Astrocyte of the cerebellum (primary cell): ENCODE measurements at regions not wholly inside any gene's neighbourhood (a gene's known extent, or its start where the extent isn't known, plus 50 kb on each side); places are given as distances from the start of the nearest gene placed in this dataset.

ENCODE experiments used
- DNase-seq: peaks from one replicate; pipeline ENCODE4 v3.0.0-alpha.2; 2011; ENCODE audit warnings: low read depth
- H3K4me3 ChIP-seq: 2 replicates; pipeline ENCODE4 v1.5.1; 2011; ENCODE audit warnings: mild to moderate bottlenecking, low read depth, low read length, moderate library complexity
- in situ Hi-C: cut with HindIII; loops from 2 replicates; pipeline ENCODE4 v1.10.0; 2017; ENCODE audit warnings: low sequenced_read_pairs
- TF ChIP-seq, protein P1 (sequence below): IDR thresholded peaks from 2 replicates; pipeline ENCODE4 v1.5.1; 2012; ENCODE audit warnings: low read length, low read depth, moderate library complexity, mild to moderate bottlenecking; ENCODE audit errors: missing control alignments

- in situ Hi-C loops, result no loop called here
- no peak for DNase-seq
- no peak overlapping the region for H3K4me3 ChIP-seq
- TF ChIP-seq, protein P1, sequence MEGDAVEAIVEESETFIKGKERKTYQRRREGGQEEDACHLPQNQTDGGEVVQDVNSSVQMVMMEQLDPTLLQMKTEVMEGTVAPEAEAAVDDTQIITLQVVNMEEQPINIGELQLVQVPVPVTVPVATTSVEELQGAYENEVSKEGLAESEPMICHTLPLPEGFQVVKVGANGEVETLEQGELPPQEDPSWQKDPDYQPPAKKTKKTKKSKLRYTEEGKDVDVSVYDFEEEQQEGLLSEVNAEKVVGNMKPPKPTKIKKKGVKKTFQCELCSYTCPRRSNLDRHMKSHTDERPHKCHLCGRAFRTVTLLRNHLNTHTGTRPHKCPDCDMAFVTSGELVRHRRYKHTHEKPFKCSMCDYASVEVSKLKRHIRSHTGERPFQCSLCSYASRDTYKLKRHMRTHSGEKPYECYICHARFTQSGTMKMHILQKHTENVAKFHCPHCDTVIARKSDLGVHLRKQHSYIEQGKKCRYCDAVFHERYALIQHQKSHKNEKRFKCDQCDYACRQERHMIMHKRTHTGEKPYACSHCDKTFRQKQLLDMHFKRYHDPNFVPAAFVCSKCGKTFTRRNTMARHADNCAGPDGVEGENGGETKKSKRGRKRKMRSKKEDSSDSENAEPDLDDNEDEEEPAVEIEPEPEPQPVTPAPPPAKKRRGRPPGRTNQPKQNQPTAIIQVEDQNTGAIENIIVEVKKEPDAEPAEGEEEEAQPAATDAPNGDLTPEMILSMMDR, result no peak
These were observed 212.5 kb downstream of the ZFP36L2 start for GRCh38 chr2:43013821-43014345.

- in situ Hi-C loops, result no loop called here
- no peak for DNase-seq
- TF ChIP-seq, protein P1, result no peak
- no peak overlapping the region for H3K4me3 ChIP-seq
These were observed 213.4 kb downstream of the ZFP36L2 start for GRCh38 chr2:43012966-43013365.

DNA sequence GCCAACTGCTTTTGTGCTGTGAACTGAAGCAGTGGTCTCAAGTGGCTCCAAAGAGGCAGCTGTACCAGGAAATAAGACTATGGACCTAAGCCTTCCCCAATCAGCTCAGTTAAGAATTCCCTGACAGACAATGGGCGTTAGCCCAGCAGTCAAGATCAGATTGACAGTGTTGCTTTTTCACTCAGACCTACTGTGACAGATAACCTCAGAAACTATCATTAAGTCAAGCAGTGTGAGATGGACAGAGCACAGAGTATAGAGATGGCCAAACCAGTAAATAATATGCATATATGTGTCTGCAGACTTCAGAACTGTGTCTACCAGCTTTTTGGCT, 215.3 kb downstream of the ZFP36L2 start:
- no peak overlapping the region for H3K4me3 ChIP-seq
- TF ChIP-seq, protein P1, result no peak
- in situ Hi-C loops, result no loop called here
- DNase-seq, result no peak

DNA sequence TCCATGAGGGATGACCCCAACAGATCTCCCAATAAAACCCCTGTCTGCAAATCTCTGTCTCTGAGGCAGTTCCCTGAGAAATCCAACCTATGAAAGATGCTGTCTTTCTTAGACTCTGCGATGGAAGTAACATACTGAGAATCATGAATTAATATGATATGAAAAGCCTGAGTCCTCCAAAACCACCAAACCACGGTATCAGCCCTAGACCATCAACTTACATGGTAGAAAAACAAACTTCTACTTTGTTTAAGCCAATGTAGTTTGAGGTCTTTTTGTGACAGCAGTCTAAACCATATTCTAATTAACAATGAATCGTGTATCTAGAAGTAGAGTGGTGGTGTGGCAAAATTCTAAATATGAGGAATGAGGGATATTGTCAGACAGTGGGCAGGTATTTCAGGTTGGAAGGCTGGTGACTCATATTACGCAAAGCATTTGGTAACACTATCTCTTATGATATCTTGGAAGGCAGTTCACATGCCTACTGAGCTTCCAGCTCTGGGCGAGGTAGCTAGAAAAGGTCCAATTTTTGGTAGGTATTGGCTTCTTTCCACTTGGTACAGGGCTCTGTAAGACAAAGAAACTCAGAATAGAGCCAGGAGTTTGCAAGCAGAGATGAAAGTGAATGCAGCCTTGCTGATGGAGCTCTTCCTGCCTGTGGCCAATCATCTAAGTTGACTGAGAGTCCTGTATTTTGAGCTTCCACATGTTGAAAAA, 215.8 kb downstream of the ZFP36L2 start:
- peak; percentile 28 for DNase-seq
- in situ Hi-C loops, result no loop called here
- no peak overlapping the region for H3K4me3 ChIP-seq
- TF ChIP-seq, protein P1, result no peak

DNA sequence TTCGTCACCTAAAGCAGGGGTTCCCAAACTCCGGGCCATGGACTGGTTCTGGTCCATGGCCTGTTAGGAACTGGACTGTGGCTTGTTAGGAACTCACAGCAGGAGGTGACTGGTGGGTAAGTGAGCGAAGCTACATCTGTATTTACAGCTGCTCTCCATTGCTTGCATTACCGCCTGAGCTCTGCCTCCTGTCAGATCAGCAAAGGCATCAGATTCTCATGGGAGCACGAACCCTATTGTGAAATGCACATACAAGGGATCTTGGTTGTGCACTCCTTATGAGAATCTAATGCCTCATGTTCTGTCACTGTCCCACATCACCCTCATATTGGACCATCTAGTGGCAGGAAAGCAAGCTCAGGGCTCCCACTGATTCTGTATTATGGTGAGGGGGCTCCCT, 217.0 kb downstream of the ZFP36L2 start:
- in situ Hi-C loops, result loop anchor here (5.0 kb wide), 3 partner anchors 33 to 77 kb away; no protein-coding TSS in a partner anchor
- TF ChIP-seq, protein P1, result no peak

GRCh38 chr2:43008388-43008787, 216.0 kb upstream of the HAAO start:
- in situ Hi-C loops, result loop anchor here (5.0 kb wide), 3 partner anchors 34 to 76 kb away; no protein-coding TSS in a partner anchor
- no peak overlapping the region for H3K4me3 ChIP-seq
- TF ChIP-seq, protein P1, result no peak
- DNase-seq, result no peak

More for the DNA sequence above, 217.0 kb downstream of the ZFP36L2 start:
- no peak overlapping the region for H3K4me3 ChIP-seq
- no peak for DNase-seq
